K562 (cell line): ENCODE measurements at regions not wholly inside any gene's neighbourhood (a gene's known extent, or its start where the extent isn't known, plus 50 kb on each side); places are given as distances from the start of the nearest gene placed in this dataset.

Experiments
- CHCHD3 ChIP-seq: fragments of 250-450 bp; sonication (Bioruptor Pico); IDR thresholded peaks from 2 replicates; pipeline ENCODE4 v2.1.2; 2022; ENCODE audit warnings: mild to moderate bottlenecking
- LARP7 ChIP-seq: fragments of 450-650 bp; IDR thresholded peaks from 2 replicates; pipeline ENCODE4 v1.6.1; 2016
- NBN ChIP-seq: fragments of 450-650 bp; IDR thresholded peaks from 2 replicates; pipeline ENCODE4 v1.6.1; 2016; ENCODE audit warnings: low read depth, mild to moderate bottlenecking
- PCBP1 ChIP-seq: fragments of 200-400 bp; formaldehyde crosslinking; IDR thresholded peaks from 2 replicates; pipeline ENCODE4 v1.6.1; 2018; ENCODE audit warnings: mild to moderate bottlenecking, low read depth, low read length; ENCODE audit not compliant: poor library complexity, severe bottlenecking
- SP2 ChIP-seq: IDR thresholded peaks from 2 replicates; pipeline ENCODE4 v1.6.1; 2011; ENCODE audit warnings: mild to moderate bottlenecking, low read depth, low read length, moderate library complexity; ENCODE audit not compliant: poor library complexity, severe bottlenecking; ENCODE audit errors: extremely low read depth
- TCF7L2 ChIP-seq: fragments of 150-350 bp; IDR thresholded peaks from 2 replicates; pipeline ENCODE4 v1.6.1; 2016; ENCODE audit warnings: low read depth, mild to moderate bottlenecking, low read length, moderate library complexity
- TF ChIP-seq, protein P1 (sequence below): IDR thresholded peaks from 2 replicates; pipeline ENCODE4 v1.6.1; 2016; ENCODE audit warnings: missing genetic modification characterization, missing compliant biosample characterization
- TF ChIP-seq, protein P2 (sequence below): sonication (generic); formaldehyde crosslinking; IDR thresholded peaks from 2 replicates; pipeline ENCODE4 v1.8.0; 2022; ENCODE audit warnings: missing genetic modification reagents, mild to moderate bottlenecking, borderline replicate concordance
- TF ChIP-seq, protein P3 (sequence below): sonication (generic); formaldehyde crosslinking; IDR thresholded peaks from 2 replicates; pipeline ENCODE4 v1.8.0; 2022; ENCODE audit warnings: mild to moderate bottlenecking, missing genetic modification reagents
- TF ChIP-seq, protein P4 (sequence below): sonication (generic); formaldehyde crosslinking; IDR thresholded peaks from 2 replicates; pipeline ENCODE4 v1.8.1; 2022; ENCODE audit warnings: missing genetic modification reagents

DNA sequence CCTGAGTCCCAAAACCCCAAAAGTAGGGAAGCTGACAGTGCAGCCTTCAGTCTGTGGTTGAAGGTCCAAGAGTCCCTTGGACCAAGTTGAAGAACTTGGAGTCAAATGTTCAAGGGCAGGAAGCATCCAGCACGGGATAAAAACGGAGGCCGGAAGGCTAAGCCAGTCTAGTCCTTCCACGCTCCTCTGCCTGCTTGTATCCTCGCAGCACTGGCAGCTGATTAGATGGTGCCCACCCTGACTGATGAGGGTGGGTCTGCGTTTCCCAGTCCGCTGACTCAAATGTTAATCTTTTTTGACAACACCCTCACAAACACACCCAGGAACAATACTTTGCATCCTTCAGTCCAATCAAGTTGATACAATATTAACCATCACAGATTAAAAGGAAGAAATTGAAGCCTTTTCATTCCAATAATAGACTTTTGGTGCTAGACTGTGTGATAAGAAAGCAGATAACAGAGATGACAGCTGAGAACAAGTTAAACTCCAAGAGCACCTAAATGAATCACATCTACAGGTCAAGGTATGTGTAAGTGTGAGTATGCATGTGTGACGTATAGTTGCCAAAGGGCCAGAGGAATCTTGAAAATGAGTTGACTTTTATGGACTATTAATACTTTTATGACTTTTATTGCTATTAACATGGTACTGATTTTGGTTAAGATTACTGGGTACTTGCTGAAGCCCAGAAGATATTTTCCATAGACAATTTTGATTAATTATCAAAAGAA, 933.5 kb upstream of the SOX9 start (continued):
- TF ChIP-seq, protein P1, sequence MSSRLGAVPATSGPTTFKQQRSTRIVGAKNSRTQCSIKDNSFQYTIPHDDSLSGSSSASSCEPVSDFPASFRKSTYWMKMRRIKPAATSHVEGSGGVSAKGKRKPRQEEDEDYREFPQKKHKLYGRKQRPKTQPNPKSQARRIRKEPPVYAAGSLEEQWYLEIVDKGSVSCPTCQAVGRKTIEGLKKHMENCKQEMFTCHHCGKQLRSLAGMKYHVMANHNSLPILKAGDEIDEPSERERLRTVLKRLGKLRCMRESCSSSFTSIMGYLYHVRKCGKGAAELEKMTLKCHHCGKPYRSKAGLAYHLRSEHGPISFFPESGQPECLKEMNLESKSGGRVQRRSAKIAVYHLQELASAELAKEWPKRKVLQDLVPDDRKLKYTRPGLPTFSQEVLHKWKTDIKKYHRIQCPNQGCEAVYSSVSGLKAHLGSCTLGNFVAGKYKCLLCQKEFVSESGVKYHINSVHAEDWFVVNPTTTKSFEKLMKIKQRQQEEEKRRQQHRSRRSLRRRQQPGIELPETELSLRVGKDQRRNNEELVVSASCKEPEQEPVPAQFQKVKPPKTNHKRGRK (tag) = no peak
- TF ChIP-seq, protein P2, sequence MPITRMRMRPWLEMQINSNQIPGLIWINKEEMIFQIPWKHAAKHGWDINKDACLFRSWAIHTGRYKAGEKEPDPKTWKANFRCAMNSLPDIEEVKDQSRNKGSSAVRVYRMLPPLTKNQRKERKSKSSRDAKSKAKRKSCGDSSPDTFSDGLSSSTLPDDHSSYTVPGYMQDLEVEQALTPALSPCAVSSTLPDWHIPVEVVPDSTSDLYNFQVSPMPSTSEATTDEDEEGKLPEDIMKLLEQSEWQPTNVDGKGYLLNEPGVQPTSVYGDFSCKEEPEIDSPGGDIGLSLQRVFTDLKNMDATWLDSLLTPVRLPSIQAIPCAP (CRISPR knock-in tag) = no peak
- no peak for TF ChIP-seq LARP7
- no peak for TF ChIP-seq PCBP1
- TF ChIP-seq, protein P3, sequence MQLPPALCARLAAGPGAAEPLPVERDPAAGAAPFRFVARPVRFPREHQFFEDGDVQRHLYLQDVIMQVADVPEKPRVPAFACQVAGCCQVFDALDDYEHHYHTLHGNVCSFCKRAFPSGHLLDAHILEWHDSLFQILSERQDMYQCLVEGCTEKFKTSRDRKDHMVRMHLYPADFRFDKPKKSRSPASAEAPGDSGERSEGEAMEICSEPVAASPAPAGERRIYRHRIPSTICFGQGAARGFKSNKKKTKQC = no peak
- TF ChIP-seq CHCHD3 = no peak
- TF ChIP-seq, protein P4, sequence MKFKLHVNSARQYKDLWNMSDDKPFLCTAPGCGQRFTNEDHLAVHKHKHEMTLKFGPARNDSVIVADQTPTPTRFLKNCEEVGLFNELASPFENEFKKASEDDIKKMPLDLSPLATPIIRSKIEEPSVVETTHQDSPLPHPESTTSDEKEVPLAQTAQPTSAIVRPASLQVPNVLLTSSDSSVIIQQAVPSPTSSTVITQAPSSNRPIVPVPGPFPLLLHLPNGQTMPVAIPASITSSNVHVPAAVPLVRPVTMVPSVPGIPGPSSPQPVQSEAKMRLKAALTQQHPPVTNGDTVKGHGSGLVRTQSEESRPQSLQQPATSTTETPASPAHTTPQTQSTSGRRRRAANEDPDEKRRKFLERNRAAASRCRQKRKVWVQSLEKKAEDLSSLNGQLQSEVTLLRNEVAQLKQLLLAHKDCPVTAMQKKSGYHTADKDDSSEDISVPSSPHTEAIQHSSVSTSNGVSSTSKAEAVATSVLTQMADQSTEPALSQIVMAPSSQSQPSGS (CRISPR knock-in tag) = no peak
- TF ChIP-seq NBN = no peak
- TF ChIP-seq SP2 = no peak
- TF ChIP-seq TCF7L2 = no peak
